ENCODE measurements at regions not wholly inside any gene's neighbourhood (a gene's known extent, or its start where the extent isn't known, plus 50 kb on each side); places are given as distances from the start of the nearest gene placed in this dataset.

DNA sequence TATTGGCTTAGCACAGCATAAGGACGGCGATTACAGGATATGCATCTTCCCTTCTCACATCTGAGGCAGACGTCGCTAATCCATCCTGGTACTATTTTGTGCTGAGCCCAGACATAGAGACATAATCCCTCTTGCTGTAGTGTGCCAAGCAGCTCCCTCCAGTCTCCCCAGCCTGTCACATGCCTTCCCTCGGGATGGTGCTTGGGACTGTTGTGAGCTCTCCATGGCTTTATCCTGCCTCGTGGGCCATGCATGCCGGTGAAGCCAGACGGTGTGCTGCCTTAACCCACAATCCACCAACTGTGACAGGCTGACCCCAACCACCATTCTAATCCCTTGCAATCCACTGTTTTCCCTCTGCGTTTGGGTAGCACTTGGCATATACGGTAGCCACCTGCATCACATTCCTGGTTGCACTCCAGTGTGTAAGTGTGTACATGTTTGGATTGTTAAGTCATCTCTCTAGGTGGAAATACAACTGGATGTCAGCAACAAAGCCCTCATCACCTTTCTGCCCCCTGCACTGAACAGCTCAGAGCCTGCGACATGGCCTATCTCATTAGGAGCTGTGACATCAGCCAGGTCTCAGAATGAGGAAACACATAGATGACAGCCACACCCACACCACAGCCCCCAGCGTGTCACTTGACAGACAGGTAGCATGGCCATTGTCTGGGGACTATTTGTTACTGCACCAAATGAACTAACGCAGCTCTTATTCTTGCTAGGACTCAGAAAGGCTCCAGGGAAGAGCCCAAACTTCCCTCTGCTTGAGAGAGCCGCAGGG is 374.8 kb upstream of the CDH4 start:
- no peaks in the 10 kb centered on the region for H3K36me3 ChIP-seq (ENCODE audit: control insufficient read depth in 2 of 3, insufficient read depth in 3 of 3, low read length in 3 of 3)
- no peaks in the 10 kb centered on the region for H3K9me3 ChIP-seq (ENCODE audit: control insufficient read depth in 2 of 3, insufficient read depth in 1 of 3, low read length in 3 of 3)
- DNase-seq = no peak
- H3K27me3 ChIP-seq (ENCODE audit: control insufficient read depth, insufficient read depth, low read length) = no peaks in the 10 kb centered on the region
- no peak overlapping the region for H3K9ac ChIP-seq (ENCODE audit: low read length in 3 of 3)
- no peak overlapping the region for H3K27ac ChIP-seq (ENCODE audit: low read depth in 2 of 2, low read length in 2 of 2)
- H3K4me3 ChIP-seq (ENCODE audit: low read length in 3 of 3) = no peak overlapping the region
- FAIRE-seq = no peak
- no peaks in the 10 kb centered on the region for H3K4me1 ChIP-seq (ENCODE audit: control insufficient read depth in 2 of 3, insufficient read depth in 2 of 3, low read depth in 1 of 3, low read length in 3 of 3)
- intact Hi-C loops (cut with DNase I) = no loop called here
- TF ChIP-seq, protein P1, sequence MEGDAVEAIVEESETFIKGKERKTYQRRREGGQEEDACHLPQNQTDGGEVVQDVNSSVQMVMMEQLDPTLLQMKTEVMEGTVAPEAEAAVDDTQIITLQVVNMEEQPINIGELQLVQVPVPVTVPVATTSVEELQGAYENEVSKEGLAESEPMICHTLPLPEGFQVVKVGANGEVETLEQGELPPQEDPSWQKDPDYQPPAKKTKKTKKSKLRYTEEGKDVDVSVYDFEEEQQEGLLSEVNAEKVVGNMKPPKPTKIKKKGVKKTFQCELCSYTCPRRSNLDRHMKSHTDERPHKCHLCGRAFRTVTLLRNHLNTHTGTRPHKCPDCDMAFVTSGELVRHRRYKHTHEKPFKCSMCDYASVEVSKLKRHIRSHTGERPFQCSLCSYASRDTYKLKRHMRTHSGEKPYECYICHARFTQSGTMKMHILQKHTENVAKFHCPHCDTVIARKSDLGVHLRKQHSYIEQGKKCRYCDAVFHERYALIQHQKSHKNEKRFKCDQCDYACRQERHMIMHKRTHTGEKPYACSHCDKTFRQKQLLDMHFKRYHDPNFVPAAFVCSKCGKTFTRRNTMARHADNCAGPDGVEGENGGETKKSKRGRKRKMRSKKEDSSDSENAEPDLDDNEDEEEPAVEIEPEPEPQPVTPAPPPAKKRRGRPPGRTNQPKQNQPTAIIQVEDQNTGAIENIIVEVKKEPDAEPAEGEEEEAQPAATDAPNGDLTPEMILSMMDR (IDR thresholded peaks at IDR 0.05; ENCODE audit: borderline replicate concordance, extremely low read depth, insufficient read depth) = no peak

- Histone ChIP-seq H3K9me3 (ENCODE audit: control insufficient read depth in 2 of 3, insufficient read depth in 1 of 3, low read length in 3 of 3) (no peaks in the 10 kb centered on the region), H3K4me1 (ENCODE audit: control insufficient read depth in 2 of 3, insufficient read depth in 2 of 3, low read depth in 1 of 3, low read length in 3 of 3) (no peaks in the 10 kb centered on the region), H3K36me3 (ENCODE audit: control insufficient read depth in 2 of 3, insufficient read depth in 3 of 3, low read length in 3 of 3) (no peaks in the 10 kb centered on the region), H3K27me3 (ENCODE audit: control insufficient read depth, insufficient read depth, low read length) (no peaks in the 10 kb centered on the region), H3K4me3 (ENCODE audit: low read length in 3 of 3) (no peak overlapping the region), H3K9ac (ENCODE audit: low read length in 3 of 3) (no peak overlapping the region), H3K27ac (ENCODE audit: low read depth in 2 of 2, low read length in 2 of 2) (no peak overlapping the region)
- DNase-seq (no peak), FAIRE-seq (no peak)
- intact Hi-C loops (cut with DNase I) = no loop called here
- TF ChIP-seq, protein P1 (IDR thresholded peaks at IDR 0.05; ENCODE audit: borderline replicate concordance, extremely low read depth, insufficient read depth) = no peak
These were observed 369.2 kb upstream of the CDH4 start for GRCh38 chr20:60882836-60883235.

GRCh38 chr20:60883496-60883895 is 368.6 kb upstream of the CDH4 start:
- Histone ChIP-seq H3K27me3 (ENCODE audit: control insufficient read depth, insufficient read depth, low read length) (no peaks in the 10 kb centered on the region), H3K4me1 (ENCODE audit: control insufficient read depth in 2 of 3, insufficient read depth in 2 of 3, low read depth in 1 of 3, low read length in 3 of 3) (no peaks in the 10 kb centered on the region), H3K9me3 (ENCODE audit: control insufficient read depth in 2 of 3, insufficient read depth in 1 of 3, low read length in 3 of 3) (no peaks in the 10 kb centered on the region), H3K36me3 (ENCODE audit: control insufficient read depth in 2 of 3, insufficient read depth in 3 of 3, low read length in 3 of 3) (no peaks in the 10 kb centered on the region), H3K4me3 (ENCODE audit: low read length in 3 of 3) (no peak overlapping the region), H3K27ac (ENCODE audit: low read depth in 2 of 2, low read length in 2 of 2) (no peak overlapping the region), H3K9ac (ENCODE audit: low read length in 3 of 3) (no peak overlapping the region)
- intact Hi-C loops (cut with DNase I) = no loop called here
- FAIRE-seq (no peak), DNase-seq (no peak)
- TF ChIP-seq, protein P1 (IDR thresholded peaks at IDR 0.05; ENCODE audit: borderline replicate concordance, extremely low read depth, insufficient read depth) = no peak

Measured in kidney (tissue), 13 donors.